OCI-LY7 (cell line): ENCODE measurements at regions not wholly inside any gene's neighbourhood (a gene's known extent, or its start where the extent isn't known, plus 50 kb on each side); places are given as distances from the start of the nearest gene placed in this dataset.
"Not testable (repeated sequence)": the region's sequence is repeated elsewhere in the genome, so short reads cannot be mapped to it uniquely, and the experiment has no call there.

ENCODE experiments used
- CTCF ChIP-seq: fragments of 200-600 bp; sonication (generic); conservative IDR thresholded peaks from 2 replicates; pipeline ENCODE4 v1.5.1; 2014; ENCODE audit warnings: mild to moderate bottlenecking, antibody characterized with exemption, low read length, moderate library complexity, mixed read lengths
- EZH2phosphoT487 ChIP-seq: fragments of 200-600 bp; sonication (generic); IDR thresholded peaks from 2 replicates; pipeline ENCODE4 v1.6.1; 2018; ENCODE audit warnings: low read depth, borderline replicate concordance, mild to moderate bottlenecking, mixed run types, antibody characterized with exemption, low read length, moderate library complexity, mixed read lengths

- not testable (repeated sequence) for TF ChIP-seq EZH2phosphoT487, CTCF
Observed at GRCh38 chr20:30164389-30164788, 1093.1 kb upstream of the DEFB115 start.
